NCI-H524 (cell line): ENCODE measurements at regions not wholly inside any gene's neighbourhood (a gene's known extent, or its start where the extent isn't known, plus 50 kb on each side); places are given as distances from the start of the nearest gene placed in this dataset.
"Not testable (repeated sequence)": the region's sequence is repeated elsewhere in the genome, so short reads cannot be mapped to it uniquely, and the experiment has no call there.

Source experiments
- DNase-seq, 2 experiments: peaks; one replicate each; lab custom pipeline; 2025; lab: John Stamatoyannopoulos, UW

- no peak for DNase-seq
Observed at GRCh38 chr6:93954584-93954983, 535.2 kb upstream of the EPHA7 start.

DNA sequence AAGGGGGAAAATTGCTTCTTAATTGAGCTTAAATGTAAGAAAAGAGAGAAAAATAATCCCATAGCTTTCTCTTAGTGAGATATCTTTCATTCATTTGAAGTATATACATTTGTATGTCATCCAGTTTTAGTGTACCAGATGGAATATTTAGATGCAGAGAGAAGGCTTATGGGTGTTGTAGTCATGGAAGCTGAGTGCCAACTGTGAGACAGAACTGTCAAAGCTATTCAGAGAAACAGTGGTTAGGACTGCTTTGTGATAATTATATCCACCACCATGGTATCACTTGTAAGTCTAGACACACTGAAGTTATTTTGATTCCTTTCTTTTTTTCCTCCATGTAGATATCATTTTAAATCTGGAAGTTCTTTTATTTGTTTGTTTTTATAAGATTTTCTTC is 524.3 kb upstream of the EPHA7 start:
- no peak for DNase-seq

DNA sequence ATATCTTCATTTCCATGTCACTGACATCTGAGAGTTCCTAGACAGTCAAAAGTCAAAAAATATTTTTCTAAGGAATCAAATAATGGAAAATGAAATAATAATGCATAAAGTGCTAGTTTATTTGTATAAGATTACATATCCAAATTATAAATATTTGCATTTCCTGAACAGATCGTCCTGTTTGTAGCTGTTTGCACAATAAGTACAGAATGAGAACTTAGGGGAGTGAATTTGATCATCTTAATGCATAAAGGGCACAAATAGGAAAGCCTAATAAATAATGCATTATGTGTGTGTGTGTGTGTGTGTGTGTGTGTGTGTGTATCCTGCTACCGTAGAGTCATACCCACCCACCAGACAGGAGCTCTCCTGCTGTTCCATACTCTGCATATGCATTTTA is 521.0 kb upstream of the EPHA7 start:
- no peak for DNase-seq

- DNase-seq, result no peak
Observed at GRCh38 chr6:93932175-93932574, 512.8 kb upstream of the EPHA7 start.

DNA sequence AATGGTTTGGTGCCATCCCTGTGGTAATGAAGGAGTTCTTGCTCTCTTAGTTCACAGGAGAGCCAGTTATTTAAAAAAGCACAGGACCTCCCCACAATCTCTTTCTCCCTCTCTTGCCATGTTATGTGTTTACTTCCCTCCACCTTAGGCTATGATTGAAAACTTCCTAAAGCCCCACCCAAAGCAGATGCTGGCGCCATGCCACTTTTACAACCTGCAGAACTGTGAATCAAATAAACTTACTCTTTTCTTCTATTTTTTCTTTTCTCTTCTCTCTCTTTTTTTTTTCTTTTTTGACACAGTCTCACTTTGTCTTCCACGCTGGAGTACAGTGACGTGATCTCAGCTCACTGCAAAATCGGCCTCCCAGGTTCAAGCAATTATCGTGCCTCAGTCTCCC is 508.4 kb upstream of the EPHA7 start:
- no peak for DNase-seq

GRCh38 chr6:93919365-93919764 is 500.0 kb upstream of the EPHA7 start:
- DNase-seq, result no peak

- no peak for DNase-seq
Observed at GRCh38 chr6:93918258-93918657, 498.9 kb upstream of the EPHA7 start.

GRCh38 chr6:93917216-93917615 is 497.9 kb upstream of the EPHA7 start:
- DNase-seq, result no peak

DNA sequence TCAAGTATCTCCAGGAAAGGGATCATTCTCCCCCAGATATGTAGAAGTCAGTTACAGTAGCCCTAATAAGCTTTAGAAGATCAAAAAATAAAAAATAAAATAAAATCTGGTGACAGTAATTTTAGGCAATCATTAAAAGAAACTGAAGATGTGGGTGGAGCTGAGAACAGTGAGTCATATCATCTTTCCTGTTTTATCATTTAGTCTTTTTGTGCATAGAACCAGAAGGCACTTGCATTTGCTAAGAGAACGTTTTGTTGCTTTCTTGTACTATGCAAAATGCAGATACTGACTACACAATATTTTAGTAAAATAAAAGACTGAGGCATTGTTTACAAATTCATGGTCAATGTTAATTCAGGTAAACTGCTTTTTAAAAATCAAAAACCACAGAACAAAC is 497.4 kb upstream of the EPHA7 start:
- no peak for DNase-seq

DNA sequence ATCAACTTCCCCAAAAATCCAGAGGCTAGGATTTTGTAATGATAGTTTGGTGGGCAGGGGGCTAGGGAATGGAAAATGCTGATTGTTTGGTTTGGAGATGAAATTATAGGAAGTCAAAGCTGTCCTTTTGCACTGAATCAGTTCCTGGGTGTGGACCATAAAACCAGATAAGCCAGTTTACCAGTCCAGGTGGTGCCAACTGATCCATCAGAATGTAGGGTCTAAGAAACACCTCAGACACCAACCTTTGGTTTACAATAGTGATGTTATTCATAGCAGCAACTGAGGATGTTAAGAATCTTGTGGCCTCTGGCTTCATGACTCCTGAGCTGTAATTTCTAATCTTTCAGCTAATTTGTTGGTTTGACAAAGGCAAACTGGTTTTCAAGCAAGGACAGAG is 496.6 kb upstream of the EPHA7 start:
- DNase-seq, result no peak

DNA sequence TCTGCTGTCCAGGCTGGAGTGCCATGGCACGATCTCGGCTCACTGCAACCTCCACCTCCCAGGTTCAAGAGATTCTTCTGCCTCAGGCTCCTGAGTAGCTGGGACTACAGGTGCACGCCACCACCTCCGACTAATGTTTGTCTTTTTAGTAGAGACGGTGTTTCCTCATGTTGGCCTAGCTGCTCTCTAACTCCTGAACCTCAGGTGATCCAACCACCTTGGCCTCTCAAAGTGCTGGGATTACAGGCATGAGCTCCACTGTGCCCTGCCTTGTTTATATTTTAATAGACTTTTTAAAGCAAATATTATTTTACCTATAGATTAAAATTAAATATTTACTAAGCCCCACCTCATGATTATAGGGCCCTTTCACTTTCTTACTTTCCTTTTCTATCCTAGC is 483.2 kb upstream of the EPHA7 start:
- DNase-seq, result no peak

DNA sequence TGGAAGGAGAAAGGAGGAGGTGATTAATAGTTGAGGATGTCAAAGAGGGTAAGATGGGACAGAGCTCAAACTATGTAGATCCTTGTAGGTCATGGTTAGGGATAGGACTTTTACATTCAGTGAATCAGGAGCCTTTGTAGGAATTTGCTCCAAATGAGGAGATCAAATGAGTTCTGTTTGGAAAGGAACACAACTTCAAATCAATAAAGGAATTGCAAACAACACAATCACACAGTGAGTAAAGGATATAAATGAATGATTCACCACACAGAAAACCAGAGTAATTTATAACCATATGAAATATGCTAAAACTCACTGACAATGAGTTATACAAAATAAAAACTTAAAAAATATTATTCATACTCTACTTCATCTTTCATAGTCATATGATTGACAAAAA is 480.8 kb upstream of the EPHA7 start:
- no peak for DNase-seq

- DNase-seq, result no peak
Observed at GRCh38 chr6:93896081-93896480, 476.7 kb upstream of the EPHA7 start.

GRCh38 chr6:93894521-93894920 is 475.2 kb upstream of the EPHA7 start:
- DNase-seq, result no peak

GRCh38 chr6:93889713-93890112 is 470.4 kb upstream of the EPHA7 start:
- no peak for DNase-seq

DNA sequence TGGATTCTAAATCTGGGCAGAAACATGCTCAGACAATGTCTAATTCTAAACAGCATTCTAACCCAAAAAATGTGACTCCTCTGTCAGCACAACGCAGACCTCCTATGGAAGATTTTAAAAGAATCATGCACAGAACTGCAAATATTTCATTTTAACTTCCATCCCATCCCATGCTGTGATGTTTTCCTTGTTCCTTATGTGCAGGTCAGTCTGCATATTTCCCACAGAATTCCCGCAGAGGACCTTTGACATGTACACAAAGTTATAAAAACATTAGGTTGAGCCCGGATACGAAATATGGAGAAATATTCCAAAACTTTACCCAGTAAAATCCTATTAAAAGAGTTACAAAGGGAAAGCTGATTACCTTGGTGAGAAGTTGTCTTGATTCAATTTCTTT is 467.1 kb upstream of the EPHA7 start:
- DNase-seq, result no peak

- DNase-seq, result no peak
Observed at GRCh38 chr6:93859971-93860370, 440.6 kb upstream of the EPHA7 start.

DNA sequence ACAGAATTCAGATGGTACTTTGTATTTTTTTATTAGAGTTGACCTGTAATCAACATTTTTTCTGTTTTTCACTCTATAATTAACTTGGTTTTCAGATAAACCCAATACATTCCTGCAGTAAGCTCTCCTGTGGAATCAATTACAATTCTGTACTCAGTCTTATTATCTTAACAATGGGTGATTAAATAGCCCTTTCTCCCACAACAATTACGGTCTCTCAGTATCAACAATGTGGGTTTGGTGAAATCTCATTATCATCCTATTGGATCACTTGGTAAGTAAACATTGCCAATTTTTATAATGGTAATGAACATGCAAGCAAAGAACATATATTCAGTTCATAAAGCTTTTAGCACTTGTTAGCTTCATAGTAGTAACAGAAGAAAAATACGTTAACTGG is 438.9 kb upstream of the EPHA7 start:
- DNase-seq, result no peak

GRCh38 chr6:93849857-93850256 is 430.5 kb upstream of the EPHA7 start:
- DNase-seq, result no peak

- DNase-seq, result no peak
Observed at GRCh38 chr6:93848031-93848742, 428.8 kb upstream of the EPHA7 start.

DNA sequence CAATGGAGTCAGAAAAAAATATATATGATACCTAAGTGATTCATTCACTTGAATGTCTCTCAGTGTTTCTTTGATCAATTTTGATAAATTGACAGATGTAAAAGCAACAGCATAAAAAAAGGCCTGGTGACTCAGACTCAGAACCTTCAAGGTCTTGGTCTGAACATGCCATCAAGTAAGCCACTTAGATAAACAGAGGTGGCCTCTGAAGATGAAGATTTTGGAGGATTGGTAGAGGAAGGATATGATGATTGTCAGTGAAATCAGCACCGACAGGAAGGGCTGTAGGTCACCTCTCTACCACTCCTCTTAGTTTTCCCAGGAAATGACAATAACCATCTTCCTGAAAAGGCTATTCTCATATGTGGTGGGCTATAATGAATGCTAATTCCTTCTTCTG is 422.8 kb upstream of the EPHA7 start:
- no peak for DNase-seq

DNA sequence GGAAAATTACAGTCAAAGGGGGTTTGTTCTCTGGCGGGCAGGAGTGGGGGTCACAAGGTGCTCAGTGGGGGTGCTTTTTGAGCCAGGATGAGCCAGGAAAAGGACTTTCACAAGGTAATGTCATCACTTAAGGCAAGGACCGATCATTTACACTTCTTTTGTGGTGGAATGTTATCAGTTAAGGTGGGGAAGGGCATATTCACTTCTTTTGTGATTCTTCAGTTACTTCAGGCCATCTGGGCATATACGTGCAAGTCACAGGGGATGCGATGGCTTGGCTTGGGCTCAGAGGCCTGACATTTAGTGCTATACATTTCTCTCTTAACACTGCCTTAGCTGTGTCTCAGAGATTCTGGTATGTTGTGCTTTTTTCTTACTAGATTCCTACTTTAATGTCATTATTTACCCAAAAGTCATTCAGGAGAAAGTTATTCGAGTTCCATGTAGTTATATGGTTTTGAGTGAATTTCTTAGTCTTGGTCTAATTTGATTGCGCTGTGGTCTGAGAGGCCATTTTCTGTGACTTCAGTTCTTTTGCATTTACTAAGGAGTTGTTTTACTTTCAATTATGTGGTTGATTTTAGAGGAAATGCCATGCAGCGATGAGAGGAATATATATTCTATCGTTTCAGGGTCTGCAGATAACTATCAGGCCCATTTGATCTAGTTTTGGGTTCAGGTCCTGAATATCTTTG is 416.2 kb upstream of the EPHA7 start:
- not testable (repeated sequence) for DNase-seq

GRCh38 chr6:93835026-93835425 is 415.7 kb upstream of the EPHA7 start:
- not testable (repeated sequence) for DNase-seq

GRCh38 chr6:93833326-93833725 is 414.0 kb upstream of the EPHA7 start:
- not testable (repeated sequence) for DNase-seq
